HG03045 (cell line): ENCODE measurements at regions not wholly inside any gene's neighbourhood (a gene's known extent, or its start where the extent isn't known, plus 50 kb on each side); places are given as distances from the start of the nearest gene placed in this dataset.
A peak's percentile ranks its signal among the peaks of the same experiment; 100 is the strongest.
"Not testable (repeated sequence)": the region's sequence is repeated elsewhere in the genome, so short reads cannot be mapped to it uniquely, and the experiment has no call there.

Experiments
- ATAC-seq: cut with Tn5 transposase; IDR thresholded peaks from one replicate; pipeline ENCODE4 v1.9.1; 2021; ENCODE audit warnings: mild to moderate bottlenecking, moderate library complexity; ENCODE audit not compliant: unreplicated experiment

- no peak for ATAC-seq
Measured at GRCh38 chr10:64175271-64175962, 654.2 kb downstream of the REEP3 start.

GRCh38 chr10:64182671-64183070, 661.5 kb downstream of the REEP3 start:
- no peak for ATAC-seq

- no peak for ATAC-seq
Measured at GRCh38 chr10:64191286-64191685, 670.1 kb downstream of the REEP3 start.

GRCh38 chr10:64196638-64197315, 675.6 kb downstream of the REEP3 start:
- no peak for ATAC-seq

- no peak for ATAC-seq
Measured at GRCh38 chr10:64201936-64202335, 680.7 kb downstream of the REEP3 start.

- not testable (repeated sequence) for ATAC-seq
Measured at GRCh38 chr10:64204504-64204903, 683.3 kb downstream of the REEP3 start.

- no peak for ATAC-seq
Measured at GRCh38 chr10:64206409-64206808, 685.2 kb downstream of the REEP3 start.

GRCh38 chr10:64209561-64209960, 688.4 kb downstream of the REEP3 start:
- no peak for ATAC-seq

- no peak for ATAC-seq
Measured at GRCh38 chr10:64210211-64210610, 689.0 kb downstream of the REEP3 start.

- no peak for ATAC-seq
Measured at GRCh38 chr10:64211466-64211865, 690.3 kb downstream of the REEP3 start.

GRCh38 chr10:64215088-64215487, 693.9 kb downstream of the REEP3 start:
- no peak for ATAC-seq

GRCh38 chr10:64219271-64220025, 698.2 kb downstream of the REEP3 start:
- ATAC-seq: no peak

- ATAC-seq: no peak
Measured at GRCh38 chr10:64234489-64234888, 713.3 kb downstream of the REEP3 start.

GRCh38 chr10:64257704-64258103, 736.5 kb downstream of the REEP3 start:
- ATAC-seq: no peak

GRCh38 chr10:64261092-64261491, 739.9 kb downstream of the REEP3 start:
- ATAC-seq: peak; percentile 61

GRCh38 chr10:64261676-64262075, 740.5 kb downstream of the REEP3 start:
- no peak for ATAC-seq

- ATAC-seq: no peak
Measured at GRCh38 chr10:64265961-64266360, 744.8 kb downstream of the REEP3 start.

GRCh38 chr10:64271508-64271907, 750.3 kb downstream of the REEP3 start:
- no peak for ATAC-seq

GRCh38 chr10:64271983-64272382, 750.8 kb downstream of the REEP3 start:
- no peak for ATAC-seq

- ATAC-seq: no peak
Measured at GRCh38 chr10:64275001-64275400, 753.8 kb downstream of the REEP3 start.

- ATAC-seq: no peak
Measured at GRCh38 chr10:64275774-64276173, 754.6 kb downstream of the REEP3 start.

GRCh38 chr10:64277536-64277935, 756.3 kb downstream of the REEP3 start:
- ATAC-seq: no peak
